ENCODE measurements at regions not wholly inside any gene's neighbourhood (a gene's known extent, or its start where the extent isn't known, plus 50 kb on each side); places are given as distances from the start of the nearest gene placed in this dataset.

DNA sequence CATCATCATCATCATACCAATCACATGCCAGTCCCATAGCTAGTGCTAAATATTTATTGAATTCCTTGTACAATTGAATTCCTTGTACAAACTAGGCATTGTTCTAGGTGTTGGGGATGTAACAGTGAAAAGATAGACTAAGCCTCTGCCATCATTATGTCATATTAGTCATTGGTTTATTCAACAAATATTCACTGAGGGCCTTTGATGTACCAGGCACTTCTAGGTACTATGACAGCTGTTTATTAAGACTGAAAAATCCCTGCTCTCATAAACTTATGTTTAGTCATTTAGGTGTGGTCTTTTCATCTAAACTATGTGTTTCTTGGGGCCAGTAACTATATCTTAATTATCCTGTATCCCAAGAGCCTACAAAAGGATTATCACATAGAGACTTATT, 412.3 kb upstream of the ETAA1 start:
- ATAC-seq (no peak), DNase-seq (ENCODE audit: missing footprints) (no peak)
- intact Hi-C loops (cut with DNase I), result no loop called here

DNA sequence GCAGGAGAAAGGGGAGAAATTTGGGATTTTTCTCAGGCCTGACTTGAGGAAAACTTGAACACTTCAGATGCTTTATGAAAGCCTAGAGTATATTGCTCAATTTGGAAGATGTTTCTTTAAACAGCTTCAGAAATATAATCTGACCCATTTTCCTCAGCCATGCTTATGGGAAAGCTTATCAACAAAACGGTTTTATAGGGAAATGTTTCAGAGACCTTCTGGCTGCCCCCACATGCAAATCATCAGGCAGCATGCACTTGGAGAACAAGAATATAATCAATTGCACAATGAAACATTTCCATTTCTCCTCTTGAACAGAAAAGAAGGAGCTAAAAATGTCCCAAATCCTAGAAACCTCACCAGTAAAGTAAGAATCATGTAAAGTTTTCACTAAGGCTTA, 411.2 kb upstream of the ETAA1 start:
- intact Hi-C loops (cut with DNase I), result no loop called here
- DNase-seq (ENCODE audit: missing footprints) (no peak), ATAC-seq (no peak)

DNA sequence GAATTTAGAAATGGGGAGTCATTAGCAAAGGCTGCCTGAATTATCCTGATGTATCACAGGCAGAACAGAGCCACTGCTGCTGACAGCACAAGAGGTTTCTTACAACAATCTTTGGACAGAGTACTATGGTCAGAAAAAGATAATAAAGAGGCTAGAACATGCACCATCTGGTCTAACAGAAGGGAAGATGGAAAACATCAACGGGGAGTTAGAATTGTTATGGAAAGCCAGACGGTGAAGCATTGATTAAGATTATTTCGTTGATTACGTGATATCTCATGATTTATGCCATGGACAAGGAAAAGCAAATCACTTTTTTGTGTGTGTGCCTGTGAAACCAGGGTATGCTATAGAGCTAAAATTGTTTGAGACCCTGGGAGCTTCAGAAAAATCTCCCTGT, 409.4 kb upstream of the ETAA1 start:
- no peak for ATAC-seq
- no peak for DNase-seq (ENCODE audit: missing footprints)
- intact Hi-C loops (cut with DNase I), result no loop called here

DNA sequence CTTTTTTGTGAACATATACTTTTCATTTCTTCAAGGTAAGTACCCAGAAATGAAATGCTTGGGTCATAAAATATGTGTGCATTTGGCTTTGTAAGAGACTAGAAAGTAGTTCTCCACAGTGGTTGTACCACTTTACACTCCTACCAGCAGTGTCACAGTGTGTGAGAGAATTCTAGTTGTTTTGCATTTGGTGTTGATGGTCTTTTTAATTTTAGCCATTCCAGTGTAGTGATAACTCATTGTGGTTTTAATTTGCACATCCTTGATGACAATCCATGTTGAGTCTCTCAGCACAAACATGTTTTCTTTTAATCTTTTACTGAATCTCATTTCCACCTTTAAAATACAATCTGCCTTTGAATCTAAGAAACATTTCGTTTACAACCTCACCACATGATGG, 402.5 kb upstream of the ETAA1 start:
- no peak for ATAC-seq
- intact Hi-C loops (cut with DNase I), result no loop called here
- DNase-seq (ENCODE audit: missing footprints), result no peak

DNA sequence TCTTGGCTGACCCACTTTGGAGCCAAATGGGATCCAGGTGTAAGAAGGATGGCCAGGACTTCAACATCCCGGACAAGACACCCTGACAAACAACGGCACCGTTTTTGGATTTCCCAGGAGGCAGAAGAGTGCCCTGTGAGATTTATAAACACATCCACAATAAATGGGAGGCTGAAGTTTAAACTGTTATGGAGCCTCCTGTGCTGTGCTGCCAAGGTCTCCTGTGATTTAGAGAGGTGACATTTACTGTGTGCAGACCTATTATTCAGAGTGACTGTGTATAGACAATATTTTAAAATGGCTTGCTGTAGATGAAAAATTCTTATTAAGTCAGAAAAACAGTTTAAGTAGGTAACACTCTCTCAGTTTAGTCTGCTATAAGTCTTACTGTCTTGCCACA, 401.5 kb upstream of the ETAA1 start:
- no peak for ATAC-seq
- intact Hi-C loops (cut with DNase I), result no loop called here
- DNase-seq (ENCODE audit: missing footprints), result no peak

DNA sequence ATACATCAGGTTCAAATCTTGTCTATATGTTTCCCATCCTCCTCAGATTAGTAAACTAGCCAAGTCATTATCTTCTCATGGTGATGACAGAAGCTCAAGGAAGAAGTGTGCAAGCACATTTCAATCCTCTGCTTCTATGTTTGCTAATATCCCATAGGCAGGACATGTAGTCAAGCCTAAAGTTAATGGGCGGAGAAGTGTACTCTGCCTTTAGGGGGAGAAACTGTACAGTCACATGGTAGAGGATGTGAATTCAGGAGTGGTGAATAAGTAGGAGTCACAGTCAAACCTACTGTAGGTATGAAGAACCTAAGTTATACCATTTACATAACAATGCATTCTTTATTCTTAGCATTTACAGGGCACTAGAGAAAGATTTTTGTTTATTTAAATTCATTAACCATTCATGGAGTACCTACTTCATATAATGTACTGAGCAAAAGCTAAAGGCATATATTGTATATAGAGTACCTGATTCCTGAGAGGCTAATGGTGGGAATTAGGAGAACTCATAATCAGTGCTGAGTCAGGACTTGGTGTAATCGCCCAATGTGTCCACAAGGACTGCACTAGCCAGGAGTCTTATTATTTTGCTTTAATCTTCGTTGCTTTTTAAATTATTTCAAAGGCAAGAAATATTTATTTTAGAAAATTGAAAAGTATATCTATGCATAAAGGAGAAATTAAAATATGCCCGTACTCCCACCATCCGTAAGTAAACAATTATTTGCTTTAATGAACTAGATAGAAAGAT, 394.3 kb upstream of the ETAA1 start:
- ATAC-seq (no peak), DNase-seq (ENCODE audit: missing footprints) (no peak)
- intact Hi-C loops (cut with DNase I), result no loop called here

DNA sequence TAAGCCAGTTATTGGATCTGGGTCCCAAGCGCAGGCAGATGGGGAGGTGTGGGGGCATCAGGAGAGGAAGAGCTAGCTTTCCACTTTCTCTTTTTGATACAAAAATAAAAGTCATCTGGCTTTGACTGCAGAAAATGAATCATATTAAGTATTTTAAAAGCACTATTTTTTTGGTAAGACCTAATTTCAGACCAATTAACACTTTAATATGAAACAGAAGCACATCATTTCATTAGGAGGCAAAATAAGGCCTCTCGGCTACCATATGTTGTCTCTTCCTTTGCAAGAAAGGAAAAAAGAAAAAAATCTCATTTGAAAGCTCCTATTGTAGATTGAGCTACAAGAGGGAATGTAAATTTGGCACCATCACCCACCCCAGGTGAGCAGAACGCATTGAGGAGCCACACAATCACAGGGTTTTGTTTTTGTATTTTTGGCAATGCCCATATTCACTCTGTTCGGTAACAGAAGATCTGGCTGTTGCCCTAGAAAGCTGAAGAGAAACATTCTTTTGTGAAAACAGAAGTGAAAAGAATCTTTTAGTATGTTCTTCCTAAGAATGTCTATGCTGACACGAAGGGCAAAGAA, 390.7 kb upstream of the ETAA1 start:
- intact Hi-C loops (cut with DNase I), result no loop called here
- no peak for ATAC-seq
- DNase-seq (ENCODE audit: missing footprints), result no peak

DNA sequence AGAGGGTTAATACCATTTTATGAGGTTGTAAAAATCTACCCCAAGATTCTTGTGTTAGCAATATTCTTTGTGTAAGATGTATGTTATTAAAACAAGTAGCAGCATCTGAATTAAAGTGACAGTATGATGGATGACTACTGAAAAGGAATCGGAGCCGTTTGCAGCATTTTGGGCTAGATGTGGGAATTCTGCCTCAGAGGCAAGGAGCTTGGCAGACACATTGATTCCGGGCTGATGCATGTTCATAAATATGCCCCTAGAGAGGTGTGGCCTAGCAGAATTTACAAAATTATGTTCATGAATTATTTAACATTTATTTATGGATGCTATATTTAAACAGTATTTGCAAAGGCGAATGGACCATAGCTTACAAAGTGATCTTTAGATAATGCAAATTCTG, 389.0 kb upstream of the ETAA1 start:
- intact Hi-C loops (cut with DNase I), result no loop called here
- DNase-seq (ENCODE audit: missing footprints) (no peak), ATAC-seq (no peak)

DNA sequence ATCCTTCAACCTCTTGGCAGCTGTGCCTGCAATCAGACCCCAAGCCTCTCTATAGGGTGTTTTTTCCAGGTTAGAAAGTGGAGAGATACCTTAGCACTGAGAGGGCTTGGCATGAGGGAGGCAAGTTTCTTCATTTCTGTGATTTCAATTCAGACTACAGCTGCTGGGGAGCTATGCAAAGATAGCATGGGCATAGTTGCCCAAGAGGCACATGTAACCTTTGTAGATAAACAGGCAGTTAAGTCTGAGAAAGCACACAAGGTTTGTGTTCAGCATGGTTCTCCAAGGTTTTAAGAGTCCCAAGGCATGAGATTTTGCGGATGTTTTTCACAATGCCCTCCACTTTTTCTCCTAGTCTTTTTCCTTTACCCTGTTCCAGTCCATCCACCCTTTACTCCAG, 385.0 kb upstream of the ETAA1 start:
- DNase-seq (ENCODE audit: missing footprints) (no peak), ATAC-seq (no peak)
- intact Hi-C loops (cut with DNase I), result no loop called here

DNA sequence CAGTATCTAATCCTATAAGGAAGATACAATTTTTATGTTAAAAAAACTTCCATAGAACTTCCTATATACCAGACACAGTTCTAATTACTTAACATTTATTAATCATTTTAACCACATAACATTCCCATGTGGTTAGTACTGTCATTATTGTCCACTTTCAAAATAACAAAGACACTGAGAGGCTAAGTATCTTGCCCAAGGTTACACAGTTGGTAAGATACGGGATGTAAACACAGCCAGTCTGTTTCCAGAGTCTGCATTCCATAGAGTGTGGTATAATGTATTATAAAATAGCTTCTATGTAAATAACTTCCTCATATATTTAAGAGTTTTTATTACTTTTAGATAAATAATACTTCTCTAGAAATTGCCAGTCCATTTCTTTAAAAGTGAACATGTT, 383.3 kb upstream of the ETAA1 start:
- intact Hi-C loops (cut with DNase I), result no loop called here
- DNase-seq (ENCODE audit: missing footprints) (no peak), ATAC-seq (no peak)

DNA sequence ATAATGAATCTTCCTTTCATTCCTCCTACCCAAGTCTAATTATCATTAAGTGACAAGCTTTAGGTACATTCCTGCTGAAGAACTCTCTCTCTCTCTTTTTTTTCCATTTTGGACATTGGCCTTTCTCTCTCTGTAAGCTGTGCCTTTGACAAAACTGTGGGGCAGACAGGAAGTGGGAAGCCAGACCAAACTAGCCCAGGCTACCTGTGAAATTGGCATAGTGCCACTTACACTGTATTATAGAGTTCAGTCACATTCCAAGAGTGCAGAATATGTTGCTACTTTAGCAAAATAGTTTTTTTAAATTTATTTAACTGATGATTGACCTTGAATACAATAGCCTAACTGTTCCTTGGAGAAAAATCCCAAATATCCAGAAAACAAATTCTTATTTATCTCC, 381.5 kb upstream of the ETAA1 start:
- no peak for DNase-seq (ENCODE audit: missing footprints)
- intact Hi-C loops (cut with DNase I), result no loop called here

DNA sequence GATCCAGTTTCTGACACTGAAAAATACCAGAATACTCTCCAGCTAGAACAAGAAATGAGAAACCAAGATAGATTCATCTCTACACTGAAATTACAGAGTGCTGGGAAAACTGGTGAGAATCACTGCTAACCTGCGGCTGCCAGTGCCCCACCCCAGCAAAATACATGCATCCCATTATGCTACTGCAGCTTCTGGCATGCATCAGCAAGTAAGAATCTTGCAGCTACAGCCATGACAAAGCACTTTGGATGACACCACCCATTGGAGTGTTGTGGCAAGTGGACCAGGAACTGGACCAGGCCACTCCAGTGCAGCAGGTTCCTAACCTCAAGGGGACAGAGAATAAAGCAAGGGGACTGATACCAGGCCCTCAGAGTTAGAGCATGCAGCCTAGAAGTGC, 378.8 kb upstream of the ETAA1 start:
- ATAC-seq (no peak), DNase-seq (ENCODE audit: missing footprints) (no peak)
- intact Hi-C loops (cut with DNase I), result no loop called here

More for the DNA sequence above, 381.5 kb upstream of the ETAA1 start:
- ATAC-seq, result no peak

DNA sequence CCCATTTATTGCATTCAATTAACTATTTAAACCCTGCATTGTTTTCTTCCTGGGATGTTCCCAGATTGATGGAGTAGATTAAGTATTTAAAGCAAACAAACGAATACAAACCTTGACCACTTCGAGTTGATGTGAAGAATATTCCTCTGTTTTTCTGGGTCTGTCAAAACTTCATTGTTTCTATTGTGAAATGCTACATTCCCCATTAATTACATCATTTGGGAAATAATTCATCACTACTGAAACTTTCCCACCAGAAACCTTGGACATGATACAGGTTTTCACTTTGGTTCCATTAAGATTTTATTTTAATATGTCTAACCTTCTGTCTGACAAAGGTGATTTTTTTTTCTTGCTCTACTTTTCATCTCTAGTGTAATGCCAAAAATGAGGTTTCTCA, 365.1 kb upstream of the ETAA1 start:
- DNase-seq (ENCODE audit: missing footprints), result no peak
- intact Hi-C loops (cut with DNase I), result no loop called here
- no peak for ATAC-seq

DNA sequence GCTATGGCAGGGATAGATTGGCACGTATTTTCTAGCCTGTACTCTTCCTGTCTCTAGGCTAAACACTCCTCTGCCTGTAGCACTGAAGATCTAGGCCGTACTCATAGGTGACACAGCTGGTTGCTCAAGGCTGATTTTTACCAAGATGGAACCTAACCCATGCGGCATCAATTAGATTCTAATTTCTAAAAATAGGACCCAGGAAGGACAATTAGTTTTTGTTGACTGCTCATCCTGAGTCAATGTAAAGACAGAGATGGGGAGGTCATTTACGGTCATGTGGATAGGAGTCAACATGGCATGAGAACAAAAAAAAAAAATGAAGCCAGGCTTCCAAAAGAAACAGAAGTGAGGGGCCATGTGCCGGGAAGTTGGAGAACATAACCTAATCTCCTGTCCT, 360.7 kb upstream of the ETAA1 start:
- ATAC-seq (no peak), DNase-seq (ENCODE audit: missing footprints) (no peak)
- intact Hi-C loops (cut with DNase I), result no loop called here

DNA sequence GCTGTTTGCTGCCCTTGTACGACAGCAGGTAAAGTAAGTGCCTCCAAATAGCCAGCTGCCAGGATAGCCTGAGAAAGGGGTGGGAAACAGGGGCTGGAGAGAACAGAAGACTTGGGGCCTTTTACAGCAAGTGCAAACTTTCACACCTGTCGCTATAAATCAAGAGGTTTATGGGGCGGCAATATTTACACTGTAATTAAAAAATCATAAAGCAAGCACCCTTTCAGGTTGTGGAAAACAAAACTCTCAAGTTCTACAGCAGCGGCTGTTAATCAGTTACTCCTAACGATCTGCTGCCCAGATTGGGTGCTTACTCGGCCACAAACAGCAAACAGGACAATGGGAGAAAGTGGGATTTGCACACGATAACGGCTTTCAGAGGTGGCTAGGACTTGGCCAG, 359.5 kb upstream of the ETAA1 start:
- intact Hi-C loops (cut with DNase I), result no loop called here
- no peak for DNase-seq (ENCODE audit: missing footprints)
- ATAC-seq, result no peak

DNA sequence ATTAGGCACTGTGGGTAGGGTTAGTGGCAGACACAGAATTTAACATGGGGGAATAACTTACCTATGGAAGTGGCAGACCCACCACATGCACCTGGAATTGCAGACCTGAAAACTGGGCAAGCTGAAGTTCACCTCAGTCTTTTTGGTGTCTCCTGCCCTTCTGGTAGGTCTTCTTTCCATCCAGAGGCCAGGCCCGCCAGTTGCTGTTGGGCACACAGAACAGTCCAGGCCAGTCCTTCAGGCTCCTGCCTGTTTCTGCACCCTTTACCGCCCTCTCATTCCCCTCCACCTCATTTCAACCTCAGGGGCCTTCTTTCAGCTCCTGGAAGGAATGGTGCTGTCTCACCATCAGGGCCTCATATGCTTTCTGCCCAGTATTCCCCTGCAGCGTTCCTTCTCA, 358.9 kb upstream of the ETAA1 start:
- no peak for ATAC-seq

DNA sequence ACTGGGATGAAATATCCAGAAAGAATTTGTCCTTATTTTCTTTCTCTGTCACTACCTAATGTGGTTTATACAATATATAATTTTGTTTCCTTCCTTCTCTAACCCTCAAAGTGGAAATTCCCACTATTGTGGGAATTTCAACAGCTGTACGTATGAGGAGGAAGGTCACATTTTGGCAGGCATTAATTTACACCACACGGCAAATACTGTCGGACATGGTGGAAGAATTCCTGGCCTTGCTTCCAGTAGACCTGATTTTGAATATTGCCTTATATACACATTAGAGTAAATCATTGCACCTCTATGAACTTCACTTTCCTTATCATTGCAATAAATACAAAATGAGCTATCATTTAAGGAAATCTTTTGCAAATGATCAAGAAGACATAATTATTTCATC, 358.1 kb upstream of the ETAA1 start:
- DNase-seq (ENCODE audit: missing footprints) (no peak), ATAC-seq (no peak)
- intact Hi-C loops (cut with DNase I), result no loop called here

More for the DNA sequence above, 358.9 kb upstream of the ETAA1 start:
- intact Hi-C loops (cut with DNase I), result no loop called here
- DNase-seq (ENCODE audit: missing footprints), result no peak

DNA sequence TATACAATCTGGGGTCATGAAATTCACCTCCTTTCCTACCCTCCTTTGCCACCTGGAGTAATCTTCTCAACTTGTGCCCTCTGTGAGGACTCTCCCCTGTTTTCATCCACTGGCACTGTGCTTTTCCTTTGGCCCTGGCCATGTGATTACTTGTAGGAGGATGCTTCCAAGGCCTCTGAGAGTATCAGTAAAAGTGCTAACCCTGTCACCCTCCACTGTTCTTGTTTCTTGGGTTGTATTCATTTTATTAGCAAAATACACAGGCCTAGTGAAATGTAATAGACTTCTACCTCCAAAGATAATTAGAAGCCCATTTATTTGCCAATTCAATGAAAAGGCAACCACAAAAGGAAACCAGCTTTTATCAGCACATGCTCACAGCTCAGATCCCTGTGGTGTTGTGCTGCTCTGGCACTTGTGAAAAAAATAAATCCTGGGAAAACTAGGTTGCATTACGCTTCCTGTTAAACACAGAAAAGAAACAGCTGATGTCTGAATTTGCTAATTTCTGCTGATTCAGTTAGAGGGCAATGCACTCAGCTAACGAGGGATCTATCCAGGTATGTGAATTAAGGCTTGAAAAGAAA, 357.5 kb upstream of the ETAA1 start:
- intact Hi-C loops (cut with DNase I), result no loop called here
- DNase-seq (ENCODE audit: missing footprints), result no peak
- ATAC-seq, result no peak

DNA sequence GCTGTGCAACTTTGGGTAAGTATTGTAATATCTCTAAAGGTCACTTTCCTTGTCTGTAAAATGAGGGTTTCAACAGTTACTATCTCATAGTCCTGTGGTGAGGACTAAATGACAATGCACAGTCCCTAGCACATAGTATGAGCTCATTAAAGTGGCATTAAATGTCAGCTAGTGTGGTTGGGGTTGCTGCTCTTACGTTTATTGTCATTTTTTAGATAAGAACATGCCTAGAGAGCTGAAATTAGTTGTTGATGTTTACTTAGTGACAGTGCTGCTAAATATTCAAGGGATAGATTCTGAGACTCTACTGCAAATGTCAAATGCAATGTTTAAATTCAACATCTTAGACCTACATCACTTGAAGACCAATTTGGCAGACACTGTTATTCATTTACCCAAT, 356.1 kb upstream of the ETAA1 start:
- intact Hi-C loops (cut with DNase I), result no loop called here
- DNase-seq (ENCODE audit: missing footprints), result no peak
- no peak for ATAC-seq

DNA sequence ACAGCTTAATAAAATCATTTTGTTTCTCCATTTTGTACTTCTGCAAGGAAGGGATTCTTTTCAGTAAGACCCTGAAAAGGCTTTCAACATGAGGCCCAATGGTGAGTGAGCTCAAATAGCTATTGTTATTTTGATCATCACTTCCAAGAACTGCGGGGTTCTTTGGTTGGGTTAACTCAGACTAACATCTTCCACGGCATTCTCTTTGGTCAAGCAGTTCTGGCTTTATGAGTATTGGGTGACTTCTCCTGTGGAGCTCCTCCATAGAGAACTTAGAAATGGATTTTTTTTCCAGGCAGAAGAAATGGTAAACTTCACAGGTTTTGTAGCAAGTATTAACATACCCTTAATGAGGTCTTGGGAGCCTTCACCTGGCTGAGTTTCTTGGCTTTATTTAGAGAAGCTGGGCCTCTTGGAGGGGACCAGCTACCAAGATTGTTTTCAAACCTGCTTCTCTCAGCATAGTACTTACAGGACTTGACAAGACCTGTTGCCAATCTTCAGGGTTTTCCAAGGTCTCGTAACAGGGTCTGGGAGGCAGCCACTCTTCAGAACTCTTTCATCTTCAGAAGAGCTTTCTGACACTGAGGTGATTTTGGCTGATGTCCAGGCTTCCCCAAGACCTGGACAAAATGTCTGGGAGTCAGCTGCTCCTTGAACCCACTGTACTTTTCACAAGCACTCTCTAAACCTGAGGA, 353.2 kb upstream of the ETAA1 start:
- no peak for DNase-seq (ENCODE audit: missing footprints)
- ATAC-seq, result no peak
- intact Hi-C loops (cut with DNase I), result no loop called here
